NCI-H2196 treated with DMSO at 0.1 percent for 48 hours (cell line): ENCODE measurements at regions not wholly inside any gene's neighbourhood (a gene's known extent, or its start where the extent isn't known, plus 50 kb on each side); places are given as distances from the start of the nearest gene placed in this dataset.

Source experiments
- DNase-seq: peaks from one replicate; lab custom pipeline; 2025; ENCODE audit not compliant: unreplicated experiment; lab: John Stamatoyannopoulos, UW

DNA sequence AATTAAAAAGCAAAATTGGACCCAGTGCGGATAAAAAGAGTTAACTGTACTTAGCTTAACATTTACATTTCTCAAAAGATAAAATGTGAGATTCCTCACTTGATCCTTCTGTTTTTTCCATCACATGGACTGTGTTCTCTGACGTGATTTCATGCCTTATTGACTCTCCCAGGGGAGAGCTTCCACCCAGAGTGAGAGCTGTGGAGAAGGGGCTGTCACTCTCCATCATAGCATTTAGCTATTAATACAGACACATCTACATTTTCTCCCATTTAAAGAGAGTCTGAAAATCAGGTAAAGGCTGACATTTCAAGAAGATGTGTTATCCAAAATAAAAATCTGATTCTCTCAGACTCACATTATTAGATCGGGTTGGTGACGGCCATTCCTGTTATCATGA, 493.8 kb downstream of the FBXO15 start:
- DNase-seq, result no peak

DNA sequence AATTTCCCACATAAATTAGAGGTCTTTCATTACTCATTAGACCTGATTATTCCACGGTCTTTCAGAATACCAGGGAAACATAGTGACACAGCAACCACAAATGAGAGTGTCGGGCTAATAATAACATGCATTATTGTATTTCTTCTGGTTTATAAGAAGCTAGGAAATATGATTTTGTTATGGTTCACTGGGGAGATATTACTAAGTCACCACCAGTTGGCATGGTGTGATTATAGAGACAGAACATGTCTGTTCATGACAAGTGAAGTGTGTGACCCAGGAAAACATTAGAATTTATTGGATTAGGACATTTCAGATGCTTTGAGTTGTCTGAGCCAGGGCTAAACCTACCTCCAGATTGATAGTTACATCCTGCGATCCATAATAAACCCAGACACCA, 494.4 kb downstream of the FBXO15 start:
- DNase-seq, result no peak

DNA sequence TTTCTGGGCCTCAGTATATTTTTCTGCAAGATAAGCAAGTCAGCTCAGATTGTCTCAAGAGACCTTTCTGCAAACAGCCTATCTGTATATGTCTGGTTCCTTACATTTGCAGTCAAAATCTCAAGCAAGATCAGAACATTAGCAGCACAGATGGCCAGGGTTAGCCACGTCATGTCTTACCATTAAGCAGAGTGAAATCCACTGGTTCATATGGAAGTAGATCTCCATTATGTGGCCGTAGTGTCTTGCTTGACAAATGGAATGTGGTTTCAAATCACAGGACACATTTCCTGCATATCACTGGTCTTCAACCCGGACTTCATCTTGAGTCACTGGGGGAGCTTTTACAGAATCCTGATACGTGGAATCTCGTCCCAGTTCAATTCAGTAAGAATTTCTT, 500.2 kb downstream of the FBXO15 start:
- DNase-seq, result no peak

DNA sequence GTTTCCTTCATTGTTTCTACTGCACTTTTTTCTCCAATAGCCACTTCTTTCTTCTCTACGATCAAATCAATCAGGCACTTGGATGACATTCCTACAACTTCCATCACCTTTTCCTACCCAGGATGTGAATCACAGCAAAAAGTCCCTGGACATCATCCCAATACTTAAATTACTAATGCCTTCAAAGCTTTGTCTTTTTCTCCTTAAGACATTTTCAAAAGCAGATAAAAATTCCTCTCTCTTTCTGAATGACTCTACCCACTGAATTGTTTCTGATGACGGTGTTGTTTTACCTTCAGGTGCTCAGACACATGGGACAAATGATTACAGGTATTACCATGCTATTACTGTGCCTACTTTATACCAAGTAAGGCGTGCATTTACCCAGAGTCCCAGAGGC, 500.9 kb downstream of the FBXO15 start:
- DNase-seq, result no peak

DNA sequence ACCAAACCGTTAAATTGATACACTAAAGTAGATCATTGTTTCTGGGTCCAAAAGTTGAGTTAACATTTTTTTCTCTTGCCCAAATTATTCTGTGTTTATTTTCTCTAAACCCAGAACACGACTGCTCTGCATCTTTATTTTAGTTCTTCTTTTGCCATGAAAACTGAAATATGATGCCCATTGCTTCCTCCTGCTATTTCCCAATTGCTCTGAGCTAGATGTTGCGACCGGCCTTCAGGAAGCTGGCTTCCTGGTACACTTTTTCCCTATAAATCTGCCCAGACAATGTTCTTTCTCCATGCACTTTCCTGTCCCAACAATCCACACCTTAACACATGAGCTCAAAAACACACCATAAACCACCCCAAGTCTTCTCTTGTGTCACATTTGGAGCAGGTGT, 501.4 kb downstream of the FBXO15 start:
- no peak for DNase-seq

DNA sequence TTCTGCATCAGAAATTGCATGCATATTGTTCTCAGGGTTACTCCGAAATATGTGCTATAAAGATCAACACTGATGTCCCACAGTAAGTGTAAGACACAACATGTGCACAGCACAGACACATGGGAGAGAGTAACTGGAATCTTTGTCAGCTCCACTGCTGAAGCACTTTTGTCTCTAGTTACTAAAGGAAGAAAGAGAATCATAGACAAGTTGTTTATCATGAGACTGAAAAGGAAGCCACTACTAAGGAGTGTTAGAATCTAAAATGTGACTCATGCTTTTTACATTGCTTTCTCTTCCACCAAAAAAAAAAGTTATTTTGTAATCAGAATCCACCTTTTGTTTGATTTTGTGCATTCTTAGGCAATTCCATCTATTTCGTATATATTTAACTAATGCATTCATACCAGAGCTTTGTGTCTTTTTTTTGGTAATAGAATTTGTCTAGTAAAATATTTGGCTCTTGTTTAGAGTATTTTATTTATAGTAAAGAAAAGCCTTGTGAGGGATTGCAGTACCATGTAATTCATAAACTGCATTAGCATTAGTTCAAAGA, 502.4 kb downstream of the FBXO15 start:
- DNase-seq, result no peak

- DNase-seq, result no peak
Observed at GRCh38 chr18:73639788-73640187, 507.8 kb downstream of the FBXO15 start.

- DNase-seq, result no peak
Observed at GRCh38 chr18:73638709-73639108, 508.9 kb downstream of the FBXO15 start.

DNA sequence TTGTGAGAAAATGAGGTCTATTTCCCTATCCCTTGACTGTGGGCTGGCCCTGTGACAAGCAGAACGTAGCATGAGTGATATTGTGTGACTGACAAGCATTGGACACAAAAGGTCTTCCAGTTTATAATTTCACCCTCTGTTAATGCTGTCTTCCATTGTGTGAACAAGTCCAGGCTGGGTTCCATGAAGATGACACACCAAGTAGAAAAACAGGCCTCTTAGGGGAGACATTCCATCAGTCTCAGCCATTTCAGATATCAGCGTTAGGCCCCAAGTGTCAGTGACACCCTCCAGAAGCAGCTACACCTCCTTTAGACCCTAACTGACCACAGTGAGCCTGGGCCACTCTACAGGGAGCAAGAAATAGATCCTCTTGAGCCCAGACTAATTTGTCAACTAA, 511.3 kb downstream of the FBXO15 start:
- DNase-seq, result no peak

- DNase-seq, result no peak
Observed at GRCh38 chr18:73626859-73627258, 520.8 kb downstream of the FBXO15 start.

DNA sequence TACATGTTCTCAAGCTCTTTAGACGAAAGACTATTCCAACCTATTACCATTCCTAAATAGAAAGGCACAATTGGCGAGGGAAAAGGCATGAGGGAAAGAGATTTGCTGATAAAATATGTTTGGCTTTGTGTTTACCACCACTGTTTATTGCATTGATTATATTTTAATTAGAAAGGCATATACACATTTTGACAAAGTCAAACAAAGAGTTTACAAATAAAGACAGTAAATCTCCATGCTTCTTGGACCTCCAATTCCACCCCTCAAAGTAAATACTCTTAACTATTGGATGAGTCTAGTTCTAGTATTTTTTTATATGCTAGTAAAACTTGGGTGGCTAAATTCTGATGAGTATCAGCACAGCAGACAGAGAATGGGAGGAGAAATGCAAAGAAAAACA, 521.4 kb downstream of the FBXO15 start:
- DNase-seq, result no peak

GRCh38 chr18:73621091-73621490, 526.5 kb downstream of the FBXO15 start:
- DNase-seq, result no peak

DNA sequence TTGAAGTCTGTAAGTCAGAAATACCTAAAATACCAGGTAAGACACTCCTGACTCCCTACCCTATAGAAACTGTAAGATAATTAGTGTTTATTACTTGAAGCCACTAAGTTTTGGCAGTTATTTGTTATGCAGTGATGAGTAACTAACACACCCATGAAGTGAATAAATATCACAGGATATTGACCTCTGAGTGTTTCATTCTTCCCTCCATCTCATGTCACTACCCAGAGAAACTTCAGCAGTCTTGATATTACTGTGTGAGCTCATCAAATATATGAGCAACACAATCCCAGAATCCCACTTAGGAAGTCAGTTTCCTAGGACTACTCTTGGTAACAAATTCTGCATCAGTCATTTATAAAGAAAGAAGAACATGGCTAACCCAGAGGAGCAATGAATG, 529.7 kb downstream of the FBXO15 start:
- no peak for DNase-seq

GRCh38 chr18:73615506-73615905, 532.1 kb downstream of the FBXO15 start:
- no peak for DNase-seq

- no peak for DNase-seq
Observed at GRCh38 chr18:73614812-73615211, 532.8 kb downstream of the FBXO15 start.

- no peak for DNase-seq
Observed at GRCh38 chr18:73613706-73614340, 533.8 kb downstream of the FBXO15 start.

- no peak for DNase-seq
Observed at GRCh38 chr18:73597832-73598615, 549.6 kb downstream of the FBXO15 start.

DNA sequence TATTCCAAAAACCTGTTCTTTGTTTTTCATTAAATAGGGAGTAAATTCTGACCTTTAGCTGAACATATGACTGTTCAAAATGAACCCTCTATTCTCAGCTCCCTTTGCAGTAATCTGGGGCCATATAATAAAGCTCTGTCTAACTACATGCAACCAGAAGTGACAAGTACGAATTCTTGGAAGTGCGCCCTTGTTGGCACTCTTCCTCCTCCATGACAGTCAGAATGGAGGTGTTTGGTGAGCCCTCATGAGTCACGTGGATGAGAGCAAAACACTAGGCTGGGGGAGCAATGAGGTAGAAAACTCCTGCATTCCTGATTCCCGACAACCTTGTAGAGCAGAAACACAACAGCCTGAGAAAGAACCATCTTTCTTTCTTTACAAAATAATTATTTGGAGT, 552.9 kb downstream of the FBXO15 start:
- DNase-seq, result no peak

- DNase-seq, result no peak
Observed at GRCh38 chr18:73593207-73593606, 554.4 kb downstream of the FBXO15 start.

DNA sequence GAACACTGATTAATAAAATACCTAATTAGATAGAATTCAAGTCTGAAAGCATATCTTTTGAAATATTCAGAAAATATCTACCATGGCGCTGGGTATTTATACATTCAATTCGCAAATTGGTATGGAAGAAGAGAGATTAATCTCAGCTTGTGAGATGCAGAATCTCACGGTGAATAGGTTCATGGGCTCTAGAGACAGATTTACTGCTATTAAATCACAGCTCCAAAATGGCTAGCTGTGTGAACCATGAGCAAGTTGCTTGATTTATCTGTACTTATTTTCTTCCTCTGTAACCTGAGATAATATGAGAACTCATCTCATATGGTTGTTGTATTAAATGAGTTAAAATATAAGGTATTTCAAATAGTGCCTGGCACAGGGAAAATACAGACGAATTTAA, 556.7 kb downstream of the FBXO15 start:
- DNase-seq, result no peak

GRCh38 chr18:73579698-73580097, 567.9 kb downstream of the FBXO15 start:
- no peak for DNase-seq

GRCh38 chr18:73577365-73577764, 570.3 kb downstream of the FBXO15 start:
- no peak for DNase-seq
